B cell (primary cell): ENCODE measurements at regions not wholly inside any gene's neighbourhood (a gene's known extent, or its start where the extent isn't known, plus 50 kb on each side); places are given as distances from the start of the nearest gene placed in this dataset.

Experiments used
- ATAC-seq: fragments of 200-7000 bp; cut with Tn5 transposase; one replicate; pipeline ENCODE4 v1.10.0; 2021; ENCODE audit warnings: low read depth, mild to moderate bottlenecking, moderate number of reproducible peaks, moderate library complexity
- CTCF ChIA-PET: fragments of 350-600 bp; sonication (Branson Sonifier 250); formaldehyde crosslinking; loops from one replicate; lab custom pipeline; 2021; ENCODE audit warnings: antibody characterized with exemption, inconsistent platforms; lab: Charles Lee
- POLR2A ChIA-PET: fragments of 350-600 bp; sonication (Branson Sonifier 250); formaldehyde crosslinking; loops from one replicate; lab custom pipeline; 2021; ENCODE audit warnings: antibody characterized with exemption; lab: Charles Lee
- DNase-seq: peaks from one replicate; pipeline ENCODE4 v3.0.0; 2013
- H2AFZ ChIP-seq: 2 replicates; pipeline ENCODE4 v1.6.1; 2012; ENCODE audit warnings: mild to moderate bottlenecking, low read depth, low read length; ENCODE audit not compliant: insufficient read depth, poor library complexity, severe bottlenecking
- H3K27ac ChIP-seq, 2 donors: 1 replicate in 1 of 2; 2 replicates in 1 of 2; pipeline ENCODE4 v1.5.1; 2012 to 2013; ENCODE audit warnings: low read length in 2 of 2, mild to moderate bottlenecking in 2 of 2, moderate library complexity in 1 of 2
- H3K27me3 ChIP-seq, 4 experiments: fragments of 200-600 bp in 1 of 4; sonication (generic) in 1 of 4; replicated peaks in 1 of 4; 1 replicate in 2 of 4; 2 replicates in 2 of 4; pipeline versions ENCODE4 v1.6.1 to v1.7.0; 2013 to 2016; ENCODE audit warnings: low read length in 3 of 4, mild to moderate bottlenecking in 2 of 4, mixed read lengths in 1 of 4, moderate library complexity in 1 of 4; ENCODE audit not compliant: insufficient read depth in 4 of 4, control insufficient read depth in 3 of 4; ENCODE audit errors: control extremely low read depth in 1 of 4
- H3K36me3 ChIP-seq, 2 experiments: replicated peaks in 1 of 2; 1 replicate in 1 of 2; 2 replicates in 1 of 2; pipeline versions ENCODE4 v1.6.1 to v1.7.1; 2013; ENCODE audit warnings: low read length in 1 of 2; ENCODE audit not compliant: insufficient read depth in 2 of 2, control insufficient read depth in 1 of 2; ENCODE audit errors: control extremely low read depth in 1 of 2, extremely low read depth in 1 of 2
- H3K4me1 ChIP-seq, 2 donors: fragments of 200-600 bp in 1 of 2; sonication (generic) in 1 of 2; 1 replicate in 1 of 2; 2 replicates in 1 of 2; pipeline versions ENCODE4 v1.5.1 to v1.6.1; 2013 to 2017; ENCODE audit warnings: low read length in 2 of 2; ENCODE audit not compliant: control insufficient read depth in 2 of 2, insufficient read depth in 2 of 2
- H3K4me2 ChIP-seq: replicated peaks from 2 replicates; pipeline ENCODE3; 2012; ENCODE audit warnings: mild to moderate bottlenecking, low read depth, low read length; ENCODE audit not compliant: poor library complexity, severe bottlenecking
- H3K4me3 ChIP-seq, 5 experiments: fragments of 200-600 bp in 1 of 5; sonication (generic) in 1 of 5; 1 replicate in 3 of 5; 2 replicates in 2 of 5; pipeline versions ENCODE4 v1.5.1 to v1.7.0; 2011 to 2016; ENCODE audit warnings: low read length in 4 of 5, mild to moderate bottlenecking in 4 of 5, low read depth in 2 of 5, control low read depth in 1 of 5, moderate library complexity in 1 of 5; ENCODE audit not compliant: insufficient read depth in 1 of 5; ENCODE audit errors: control extremely low read depth in 1 of 5, extremely low read depth in 1 of 5
- H3K79me2 ChIP-seq: fragments of 200-600 bp; sonication (generic); one replicate; pipeline ENCODE4 v1.6.0; 2016; ENCODE audit warnings: low read length; ENCODE audit not compliant: control insufficient read depth, insufficient read depth
- H3K9ac ChIP-seq: fragments of 200-600 bp; sonication (generic); 2 replicates; pipeline ENCODE4 v1.6.1; 2017; ENCODE audit warnings: mild to moderate bottlenecking, low read length, moderate library complexity
- H3K9me3 ChIP-seq, 3 donors: one replicate each; pipeline versions ENCODE4 v1.6.1 to v1.7.1; 2013; ENCODE audit warnings: low read length in 2 of 3; ENCODE audit not compliant: control insufficient read depth in 2 of 3, insufficient read depth in 1 of 3; ENCODE audit errors: control extremely low read depth in 1 of 3
- H4K20me1 ChIP-seq: 2 replicates; pipeline ENCODE4 v1.6.0; 2012; ENCODE audit warnings: mild to moderate bottlenecking, low read length; ENCODE audit not compliant: insufficient read depth, control insufficient read depth, poor library complexity, severe bottlenecking
- H3K27ac Mint-ChIP-seq: one replicate; pipeline ENCODE4 v1.8.0; 2021; ENCODE audit warnings: mixed read lengths
- H3K27me3 Mint-ChIP-seq: one replicate; pipeline ENCODE4 v1.8.0; 2021; ENCODE audit warnings: mixed read lengths
- H3K4me1 Mint-ChIP-seq: one replicate; pipeline ENCODE4 v1.8.0; 2021; ENCODE audit warnings: mixed read lengths
- H3K4me3 Mint-ChIP-seq: one replicate; pipeline ENCODE4 v1.8.0; 2021; ENCODE audit warnings: mixed read lengths
- H3K9me3 Mint-ChIP-seq: one replicate; pipeline ENCODE4 v1.8.0; 2022; ENCODE audit warnings: mixed read lengths; ENCODE audit not compliant: insufficient read depth
- CTCF ChIP-seq: fragments of 200-600 bp; IDR thresholded peaks from one replicate; pipeline ENCODE4 v1.8.0; 2022; ENCODE audit warnings: antibody characterized with exemption, mild to moderate bottlenecking
- EZH2 ChIP-seq: IDR thresholded peaks from 2 replicates; pipeline ENCODE4 v1.6.1; 2012; ENCODE audit warnings: borderline replicate concordance, low read depth, mild to moderate bottlenecking, moderate library complexity, low read length; ENCODE audit not compliant: insufficient read depth, poor library complexity, severe bottlenecking
- WGBS: methylation state at CpG from one replicate; pipeline ENCODE4 v1.1.5; 2013; ENCODE audit warnings: missing lambda C conversion rate; ENCODE audit not compliant: insufficient coverage; 5-methylcytosine and 5-hydroxymethylcytosine counted together
- intact Hi-C: fragments of 100-400 bp; cut with micrococcal nuclease; formaldehyde crosslinking; loops from one replicate; pipeline ENCODE4 v1.10.0; 2022

GRCh38 chr18:78458356-78458755 is 521.3 kb upstream of the SALL3 start:
- no peak for TF ChIP-seq CTCF
- TF ChIP-seq EZH2, result no peak
- DNase-seq (no peak), ATAC-seq (no peak)
- Mint-ChIP-seq H3K9me3 (peaks cover 4% of the 10 kb centered on the region), H3K4me3 (no peak overlapping the region), H3K4me1 (no peaks in the 10 kb centered on the region), H3K27ac (no peak overlapping the region), H3K27me3 (no peaks in the 10 kb centered on the region)
- Histone ChIP-seq H3K4me3 (no peak overlapping the region), H3K4me2 (no peak overlapping the region), H3K9me3 (peaks cover 0 to 10% (median 0%) of the 10 kb centered on the region in 3 donors), H2AFZ (no peak overlapping the region), H3K27ac (no peak overlapping the region), H4K20me1 (no peaks in the 10 kb centered on the region), H3K4me1 (no peaks in the 10 kb centered on the region), H3K36me3 (no peaks in the 10 kb centered on the region), H3K79me2 (no peaks in the 10 kb centered on the region), H3K27me3 (no peaks in the 10 kb centered on the region), H3K9ac (no peak overlapping the region)
- intact Hi-C loops, result no loop called here
- POLR2A ChIA-PET, result no interaction called here
- CTCF ChIA-PET, result no interaction called here
- 50% methylated on average over 2 of the region's 4 CpGs for WGBS

DNA sequence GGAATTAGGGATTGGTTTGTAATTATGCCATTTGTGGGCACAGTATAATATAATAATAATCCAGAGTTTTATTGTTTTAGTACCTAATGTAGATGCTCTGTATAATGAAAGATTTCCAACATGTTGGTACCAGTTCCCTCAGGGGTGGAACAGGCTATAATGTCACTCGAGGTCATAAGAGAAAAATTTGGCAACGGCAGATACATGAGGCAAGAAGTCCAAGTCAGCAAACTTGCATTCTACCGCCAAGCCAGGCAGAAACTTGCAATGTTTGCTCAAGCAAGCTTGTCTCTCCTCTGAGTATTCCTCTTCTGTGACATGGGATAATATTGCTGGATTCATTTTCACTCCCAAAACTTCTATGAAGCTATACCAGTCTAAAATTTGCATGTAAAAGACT is 520.0 kb upstream of the SALL3 start:
- intact Hi-C loops, result no loop called here
- 84% methylated on average over 3 of the region's 3 CpGs for WGBS
- DNase-seq, result no peak
- TF ChIP-seq CTCF (no peak), EZH2 (no peak)
- no peak overlapping the region for H3K4me3 Mint-ChIP-seq
- H3K4me1 Mint-ChIP-seq, result no peaks in the 10 kb centered on the region
- CTCF ChIA-PET, result no interaction called here
- Histone ChIP-seq H2AFZ (no peak overlapping the region), H3K9ac (no peak overlapping the region), H3K9me3 (peaks cover 0 to 10% (median 2%) of the 10 kb centered on the region in 3 donors), H3K4me3 (no peak overlapping the region), H3K27ac (no peak overlapping the region), H3K27me3 (no peaks in the 10 kb centered on the region), H4K20me1 (no peaks in the 10 kb centered on the region), H3K79me2 (no peaks in the 10 kb centered on the region), H3K4me2 (no peak overlapping the region), H3K4me1 (no peaks in the 10 kb centered on the region), H3K36me3 (no peaks in the 10 kb centered on the region)
- H3K27me3 Mint-ChIP-seq, result no peaks in the 10 kb centered on the region
- peaks cover 4% of the 10 kb centered on the region for H3K9me3 Mint-ChIP-seq
- ATAC-seq, result no peak
- POLR2A ChIA-PET, result no interaction called here
- H3K27ac Mint-ChIP-seq, result no peak overlapping the region
